ENCODE measurements at regions not wholly inside any gene's neighbourhood (a gene's known extent, or its start where the extent isn't known, plus 50 kb on each side); places are given as distances from the start of the nearest gene placed in this dataset.

DNA sequence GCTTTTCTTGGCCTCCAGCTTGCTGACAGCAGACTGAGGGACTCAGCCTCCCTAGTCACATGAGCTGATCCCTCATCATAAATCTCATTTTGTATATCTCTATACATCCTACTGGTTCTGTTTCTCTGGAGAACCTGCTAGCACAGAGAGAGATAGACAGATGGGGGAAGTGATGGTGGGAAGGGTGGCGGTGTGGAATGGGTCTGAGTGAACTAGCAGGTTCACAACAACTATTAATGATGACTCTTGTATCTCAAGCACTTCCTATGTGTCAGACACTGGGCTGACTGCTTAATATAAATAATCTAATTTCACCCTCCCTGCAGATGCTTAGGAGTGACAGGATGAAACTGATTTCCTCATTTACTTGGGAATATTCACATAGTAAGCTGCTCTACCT, 106.9 kb upstream of the TLE3 start:
- 100% methylated on average over 1 of the region's 1 CpG for WGBS (ENCODE audit: low lambda C conversion rate, missing lambda C conversion rate)
- Histone ChIP-seq H2AFZ (no peak overlapping the region), H3K4me3 (no peak overlapping the region), H3K27me3 (no peaks in the 10 kb centered on the region), H3K79me2 (no peaks in the 10 kb centered on the region), H3K4me2 (no peak overlapping the region), H3K9me2 (replicated peaks; ENCODE audit: insufficient read depth) (no peaks in the 10 kb centered on the region), H3K36me3 (replicated peaks; ENCODE audit: insufficient read depth, low read depth) (no peaks in the 10 kb centered on the region), H3K4me1 (ENCODE audit: insufficient read depth) (peaks cover 4% of the 10 kb centered on the region), H4K20me1 (ENCODE audit: insufficient read depth, poor library complexity, severe bottlenecking) (no peaks in the 10 kb centered on the region), H3K9me3 (ENCODE audit: low read depth) (no peaks in the 10 kb centered on the region), H3K27ac (no peak overlapping the region)
- DNase-seq (ENCODE audit: low spot score): no peak
- TF ChIP-seq, protein P1, sequence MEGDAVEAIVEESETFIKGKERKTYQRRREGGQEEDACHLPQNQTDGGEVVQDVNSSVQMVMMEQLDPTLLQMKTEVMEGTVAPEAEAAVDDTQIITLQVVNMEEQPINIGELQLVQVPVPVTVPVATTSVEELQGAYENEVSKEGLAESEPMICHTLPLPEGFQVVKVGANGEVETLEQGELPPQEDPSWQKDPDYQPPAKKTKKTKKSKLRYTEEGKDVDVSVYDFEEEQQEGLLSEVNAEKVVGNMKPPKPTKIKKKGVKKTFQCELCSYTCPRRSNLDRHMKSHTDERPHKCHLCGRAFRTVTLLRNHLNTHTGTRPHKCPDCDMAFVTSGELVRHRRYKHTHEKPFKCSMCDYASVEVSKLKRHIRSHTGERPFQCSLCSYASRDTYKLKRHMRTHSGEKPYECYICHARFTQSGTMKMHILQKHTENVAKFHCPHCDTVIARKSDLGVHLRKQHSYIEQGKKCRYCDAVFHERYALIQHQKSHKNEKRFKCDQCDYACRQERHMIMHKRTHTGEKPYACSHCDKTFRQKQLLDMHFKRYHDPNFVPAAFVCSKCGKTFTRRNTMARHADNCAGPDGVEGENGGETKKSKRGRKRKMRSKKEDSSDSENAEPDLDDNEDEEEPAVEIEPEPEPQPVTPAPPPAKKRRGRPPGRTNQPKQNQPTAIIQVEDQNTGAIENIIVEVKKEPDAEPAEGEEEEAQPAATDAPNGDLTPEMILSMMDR (IDR thresholded peaks at IDR 0.05; ENCODE audit: poor library complexity): no peak
- TF ChIP-seq EZH2phosphoT487 (IDR thresholded peaks at IDR 0.05; ENCODE audit: low read depth, severe bottlenecking, unreplicated experiment) (no peak), EZH2 (IDR thresholded peaks at IDR 0.05; ENCODE audit: borderline replicate concordance) (no peak)

DNA sequence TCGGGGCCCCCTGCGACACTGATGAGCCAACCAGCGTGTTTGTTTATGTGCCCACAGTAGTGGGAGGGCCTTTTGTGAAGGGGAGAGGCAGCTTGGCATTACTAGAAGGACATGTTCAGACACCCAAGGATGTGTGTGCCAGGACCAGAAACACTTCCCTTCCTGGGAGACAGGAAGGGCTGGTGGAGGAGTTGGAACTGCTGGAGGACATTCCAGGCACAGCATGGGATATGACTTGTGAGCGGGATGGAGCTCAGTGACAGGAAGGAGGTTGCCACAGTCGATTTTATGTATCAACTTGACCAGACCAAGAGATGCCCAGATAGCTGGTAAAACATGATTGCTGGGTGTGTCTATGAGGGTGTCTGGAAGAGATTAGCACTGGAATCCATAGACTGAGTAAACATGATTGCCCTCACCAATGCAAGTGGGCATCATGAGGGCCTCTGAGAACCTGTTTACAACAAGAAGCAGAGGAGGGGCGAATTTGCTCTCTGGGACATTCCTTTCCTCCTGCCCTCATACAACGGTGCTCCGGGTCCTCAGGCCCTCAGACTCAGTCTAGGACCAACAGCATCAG, 106.4 kb upstream of the TLE3 start:
- H2AFZ ChIP-seq: no peak overlapping the region
- peaks cover 6% of the 10 kb centered on the region for H3K4me1 ChIP-seq (ENCODE audit: insufficient read depth)
- H3K36me3 ChIP-seq (replicated peaks; ENCODE audit: insufficient read depth, low read depth): no peaks in the 10 kb centered on the region
- H3K9me3 ChIP-seq (ENCODE audit: low read depth): no peaks in the 10 kb centered on the region
- no peak overlapping the region for H3K27ac ChIP-seq
- no peak for DNase-seq (ENCODE audit: low spot score)
- no peak overlapping the region for H3K4me2 ChIP-seq
- WGBS (ENCODE audit: low lambda C conversion rate, missing lambda C conversion rate): 93% methylated on average over 8 of the region's 8 CpGs
- no peak for TF ChIP-seq EZH2phosphoT487 (IDR thresholded peaks at IDR 0.05; ENCODE audit: low read depth, severe bottlenecking, unreplicated experiment)
- TF ChIP-seq, protein P1 (IDR thresholded peaks at IDR 0.05; ENCODE audit: poor library complexity): no peak
- no peak for TF ChIP-seq EZH2 (IDR thresholded peaks at IDR 0.05; ENCODE audit: borderline replicate concordance)
- H4K20me1 ChIP-seq (ENCODE audit: insufficient read depth, poor library complexity, severe bottlenecking): no peaks in the 10 kb centered on the region
- H3K4me3 ChIP-seq: no peak overlapping the region
- no peaks in the 10 kb centered on the region for H3K27me3 ChIP-seq
- H3K79me2 ChIP-seq: no peaks in the 10 kb centered on the region
- no peaks in the 10 kb centered on the region for H3K9me2 ChIP-seq (replicated peaks; ENCODE audit: insufficient read depth)

DNA sequence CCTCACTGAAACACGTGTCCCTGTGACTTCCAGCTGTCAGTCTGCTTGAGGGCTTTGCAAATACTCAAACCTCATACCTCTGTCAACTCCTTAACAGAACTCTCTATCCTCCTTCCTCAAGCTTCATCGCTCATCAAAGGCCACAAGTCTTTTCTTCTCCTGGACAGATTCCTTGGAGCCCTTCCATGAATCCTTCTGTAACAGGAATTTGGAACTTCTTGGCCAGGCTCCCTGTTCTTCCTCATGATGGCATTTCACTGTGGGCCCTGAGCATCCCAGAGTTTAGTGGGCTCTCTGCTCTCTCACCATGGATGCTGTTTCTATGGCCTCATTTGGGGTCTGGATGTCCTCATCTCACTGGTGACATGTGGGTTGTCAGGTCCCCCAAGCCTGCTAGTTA, 105.0 kb upstream of the TLE3 start:
- Histone ChIP-seq H3K4me3 (no peak overlapping the region), H3K9me2 (replicated peaks; ENCODE audit: insufficient read depth) (no peaks in the 10 kb centered on the region), H3K4me1 (ENCODE audit: insufficient read depth) (peaks cover 6% of the 10 kb centered on the region), H3K9me3 (ENCODE audit: low read depth) (no peaks in the 10 kb centered on the region), H3K27me3 (no peaks in the 10 kb centered on the region), H3K27ac (no peak overlapping the region), H2AFZ (no peak overlapping the region), H4K20me1 (ENCODE audit: insufficient read depth, poor library complexity, severe bottlenecking) (no peaks in the 10 kb centered on the region), H3K79me2 (no peaks in the 10 kb centered on the region), H3K4me2 (no peak overlapping the region), H3K36me3 (replicated peaks; ENCODE audit: insufficient read depth, low read depth) (no peaks in the 10 kb centered on the region)
- no peak for TF ChIP-seq EZH2 (IDR thresholded peaks at IDR 0.05; ENCODE audit: borderline replicate concordance)
- TF ChIP-seq, protein P1 (IDR thresholded peaks at IDR 0.05; ENCODE audit: poor library complexity): no peak
- no peak for TF ChIP-seq EZH2phosphoT487 (IDR thresholded peaks at IDR 0.05; ENCODE audit: low read depth, severe bottlenecking, unreplicated experiment)
- DNase-seq (ENCODE audit: low spot score): no peak
- 80% methylated on average over 2 of the region's 2 CpGs for WGBS (ENCODE audit: low lambda C conversion rate, missing lambda C conversion rate)

DNA sequence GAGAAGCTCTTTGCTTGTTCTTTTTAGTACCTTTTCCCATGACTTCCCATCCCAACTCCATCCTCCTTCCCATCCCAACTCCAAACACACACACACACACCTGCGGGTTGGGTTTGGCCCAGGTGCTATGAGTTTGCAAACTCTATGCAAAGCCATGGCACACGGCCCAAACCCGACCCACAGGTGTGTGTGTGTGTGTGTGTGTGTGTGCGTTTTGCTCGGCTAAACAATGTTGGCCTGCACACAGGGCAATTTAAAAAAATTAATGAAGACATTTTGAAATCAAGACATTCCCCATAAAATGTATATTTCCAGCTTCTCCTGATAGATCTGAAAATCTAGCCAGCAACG, 103.7 kb upstream of the TLE3 start:
- Histone ChIP-seq H3K9me2 (replicated peaks; ENCODE audit: insufficient read depth) (no peaks in the 10 kb centered on the region), H3K9me3 (ENCODE audit: low read depth) (no peaks in the 10 kb centered on the region), H2AFZ (no peak overlapping the region), H3K4me2 (no peak overlapping the region), H4K20me1 (ENCODE audit: insufficient read depth, poor library complexity, severe bottlenecking) (no peaks in the 10 kb centered on the region), H3K27me3 (no peaks in the 10 kb centered on the region), H3K4me1 (ENCODE audit: insufficient read depth) (peaks cover 6% of the 10 kb centered on the region), H3K36me3 (replicated peaks; ENCODE audit: insufficient read depth, low read depth) (no peaks in the 10 kb centered on the region), H3K4me3 (no peak overlapping the region), H3K27ac (no peak overlapping the region), H3K79me2 (no peaks in the 10 kb centered on the region)
- DNase-seq (ENCODE audit: low spot score): no peak
- 91% methylated on average over 6 of the region's 6 CpGs for WGBS (ENCODE audit: low lambda C conversion rate, missing lambda C conversion rate)
- TF ChIP-seq, protein P1 (IDR thresholded peaks at IDR 0.05; ENCODE audit: poor library complexity): no peak
- TF ChIP-seq EZH2phosphoT487 (IDR thresholded peaks at IDR 0.05; ENCODE audit: low read depth, severe bottlenecking, unreplicated experiment) (no peak), EZH2 (IDR thresholded peaks at IDR 0.05; ENCODE audit: borderline replicate concordance) (no peak)

Measured in hepatocyte (in vitro differentiated cells).